HG02798 (cell line): ENCODE measurements at regions not wholly inside any gene's neighbourhood (a gene's known extent, or its start where the extent isn't known, plus 50 kb on each side); places are given as distances from the start of the nearest gene placed in this dataset.
"Not testable (repeated sequence)": the region's sequence is repeated elsewhere in the genome, so short reads cannot be mapped to it uniquely, and the experiment has no call there.

Source experiments
- ATAC-seq: cut with Tn5 transposase; IDR thresholded peaks from one replicate; pipeline ENCODE4 v1.9.1; 2021; ENCODE audit warnings: mild to moderate bottlenecking; ENCODE audit not compliant: unreplicated experiment, poor library complexity

DNA sequence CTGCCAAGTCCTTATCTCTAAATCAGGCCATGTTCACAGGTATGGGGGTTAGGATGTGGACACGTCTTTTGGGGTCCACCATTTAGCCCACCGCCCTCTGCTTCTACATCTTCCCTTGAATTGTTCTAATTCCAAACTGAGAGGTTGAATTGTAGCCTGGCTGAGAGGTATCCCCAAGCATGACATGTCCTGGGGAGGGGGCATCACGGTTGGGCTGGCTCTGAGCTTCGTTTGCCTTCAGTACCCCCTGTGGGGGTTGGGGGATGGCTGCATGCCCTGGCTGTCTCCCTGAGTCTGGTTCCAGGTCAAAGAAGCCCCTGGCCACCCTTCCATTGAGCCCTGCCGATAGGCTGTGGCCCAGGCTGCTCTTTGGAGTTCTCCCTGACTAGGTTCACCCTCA is 204.6 kb downstream of the GLRX3 start:
- no peak for ATAC-seq

DNA sequence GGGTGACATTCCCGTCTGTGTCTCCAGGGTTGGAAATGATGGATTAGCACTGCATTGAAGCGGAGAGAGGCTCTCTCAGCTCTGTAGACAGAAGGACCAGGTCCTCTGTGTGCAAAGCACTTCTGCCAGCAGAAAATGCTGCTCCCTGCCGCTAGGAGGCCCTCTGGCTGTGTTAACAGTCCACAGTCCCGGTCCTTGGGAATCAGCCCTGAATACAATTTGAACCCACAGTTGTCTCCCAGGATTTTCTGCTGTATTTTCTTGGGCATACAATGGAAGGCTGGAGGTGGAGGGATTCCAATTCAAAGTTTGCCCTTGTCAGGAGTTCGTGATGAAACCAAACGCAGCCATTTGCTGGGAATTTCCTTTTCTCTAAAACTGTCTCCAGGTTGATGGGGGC is 205.2 kb downstream of the GLRX3 start:
- ATAC-seq: no peak

DNA sequence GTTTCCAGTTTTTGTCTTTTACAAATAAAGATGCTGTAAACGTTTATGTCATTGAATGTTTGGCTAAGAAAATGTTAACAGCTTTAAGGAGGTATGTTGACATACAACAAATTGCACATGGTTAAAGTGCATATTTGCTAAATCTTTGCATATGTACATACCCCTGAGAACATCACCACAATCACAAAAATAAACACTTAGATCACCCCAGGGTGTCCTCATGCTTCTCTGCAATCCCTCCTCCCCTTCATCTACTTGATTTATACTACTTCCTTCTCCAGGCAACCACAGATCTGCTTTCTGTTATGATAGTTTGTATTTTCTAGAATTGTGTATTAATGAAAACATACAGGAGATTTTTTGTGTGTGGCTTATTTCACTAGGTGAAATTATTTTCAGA is 209.5 kb downstream of the GLRX3 start:
- no peak for ATAC-seq

DNA sequence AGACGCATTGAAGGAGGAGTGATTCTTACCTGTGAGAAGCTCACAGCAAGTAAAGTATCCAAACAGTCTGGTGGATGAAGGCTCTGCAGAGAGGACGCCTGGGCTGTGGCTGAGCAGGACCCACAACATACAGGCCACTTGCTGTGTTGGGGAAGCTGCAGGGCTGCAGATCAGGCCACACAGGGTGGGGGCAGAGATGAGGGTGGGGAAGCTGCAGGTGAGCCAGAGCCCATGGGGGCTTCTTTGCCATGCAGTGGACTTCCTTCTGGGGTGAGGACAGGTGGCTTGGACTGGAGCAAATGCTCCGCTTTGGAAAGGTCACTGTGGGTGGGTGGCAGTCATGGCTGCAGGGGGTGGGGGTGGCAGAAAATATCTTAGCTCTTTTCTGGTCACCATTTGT is 214.8 kb downstream of the GLRX3 start:
- no peak for ATAC-seq

DNA sequence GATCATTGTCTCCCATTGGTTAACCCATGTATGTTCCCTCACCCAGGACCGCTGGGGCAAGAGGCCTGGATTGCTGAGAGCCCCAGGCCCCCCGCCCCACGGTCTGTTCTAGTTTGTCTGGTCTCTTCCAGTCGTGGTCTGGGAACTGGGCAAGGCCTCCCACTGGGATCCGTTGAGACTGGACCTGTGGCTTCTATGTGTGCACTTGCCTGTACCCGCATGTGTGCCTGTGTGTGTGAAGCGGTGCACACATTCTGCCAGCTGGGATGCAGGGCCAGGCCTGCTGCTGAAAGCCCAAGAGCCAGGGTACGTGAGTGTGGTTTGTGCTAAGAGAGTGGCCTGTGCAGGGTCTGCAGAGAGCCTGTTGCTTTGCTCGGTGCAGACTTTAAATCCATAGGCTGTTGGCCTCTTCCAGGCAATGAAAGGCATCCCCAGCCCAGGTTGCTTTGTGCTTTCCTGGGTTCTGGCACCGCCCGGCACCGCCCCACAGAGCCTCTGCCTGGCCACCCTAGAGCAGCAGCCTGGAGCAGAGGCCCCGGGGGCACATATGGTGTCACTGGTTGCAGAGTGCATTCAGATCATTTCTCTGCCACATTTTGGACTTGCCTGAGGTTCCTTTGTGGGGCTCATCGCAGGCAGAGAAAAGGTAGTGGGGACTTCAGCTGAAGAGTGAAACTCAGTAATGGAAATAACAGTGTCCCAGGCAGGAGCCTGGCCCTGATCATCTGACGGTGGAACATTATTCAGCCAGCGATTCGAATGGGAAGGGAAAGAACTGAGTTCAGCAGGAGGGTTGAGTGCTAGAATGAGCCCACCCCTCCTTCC is 215.5 kb downstream of the GLRX3 start:
- ATAC-seq: no peak

DNA sequence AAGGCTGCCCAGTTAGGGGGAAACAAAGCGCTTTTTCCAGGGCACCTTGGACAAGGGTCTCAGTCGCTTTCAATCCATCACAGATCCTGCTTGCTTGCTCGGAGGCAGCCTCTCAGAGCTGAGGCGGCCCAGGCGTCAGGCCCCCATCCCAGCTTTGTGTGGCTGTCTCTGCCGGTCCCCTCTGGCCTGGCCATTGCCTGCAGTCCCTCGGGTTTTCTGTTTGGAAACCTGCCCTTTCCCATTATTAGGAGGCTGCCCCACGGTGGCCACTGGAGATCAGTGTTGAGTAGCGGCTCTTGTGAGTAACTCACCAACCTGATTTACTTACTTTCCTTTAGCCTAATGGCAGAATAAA is 216.1 kb downstream of the GLRX3 start:
- ATAC-seq: no peak

DNA sequence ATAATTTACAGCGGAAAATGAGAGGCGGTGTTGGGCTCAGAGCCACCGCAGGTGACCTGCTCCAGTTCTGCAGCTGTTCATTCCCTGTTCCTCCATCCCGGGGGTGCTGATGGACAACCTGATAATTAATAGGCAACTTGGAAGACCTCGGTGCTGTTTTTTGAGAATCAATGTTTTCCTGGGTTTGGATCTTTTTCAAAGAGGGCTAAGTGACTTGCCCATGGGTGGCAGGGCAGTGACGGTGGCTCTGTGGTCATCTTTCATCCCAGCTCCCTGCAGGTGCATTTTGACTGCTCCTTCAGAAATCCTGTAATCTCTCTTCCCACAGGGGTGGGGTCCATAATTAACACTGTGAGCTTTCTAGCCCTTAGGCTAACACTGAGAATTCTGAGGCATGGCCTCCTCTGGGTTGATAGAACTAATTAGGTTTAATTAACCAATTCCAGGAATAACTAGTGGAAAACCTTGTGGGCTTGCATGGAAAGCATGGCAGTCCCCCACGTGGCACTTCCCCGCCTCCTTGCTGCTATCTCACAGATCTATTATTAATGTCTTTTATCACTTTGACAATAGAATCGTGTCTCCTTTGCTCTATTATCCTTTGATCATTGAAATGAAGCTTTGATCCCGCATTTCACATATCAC is 217.9 kb downstream of the GLRX3 start:
- ATAC-seq: no peak

DNA sequence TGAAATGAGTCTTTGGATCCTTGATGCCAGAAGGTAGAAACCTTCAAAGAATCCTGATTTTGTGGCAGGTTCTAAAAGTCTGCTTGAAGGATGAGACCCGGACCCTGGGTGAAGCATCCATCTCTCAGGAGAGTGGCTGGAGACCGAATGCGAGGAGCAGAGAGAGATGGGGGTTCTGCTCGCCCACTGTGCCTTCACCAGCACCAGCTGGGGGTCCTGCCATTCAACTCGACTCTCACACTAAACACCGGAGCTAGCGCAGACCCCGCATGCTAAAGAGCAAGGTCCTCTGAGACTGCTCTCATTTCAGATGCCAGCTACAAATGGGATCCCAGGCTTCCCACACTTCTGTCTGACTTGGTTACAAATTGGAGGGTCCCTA is 218.4 kb downstream of the GLRX3 start:
- no peak for ATAC-seq

DNA sequence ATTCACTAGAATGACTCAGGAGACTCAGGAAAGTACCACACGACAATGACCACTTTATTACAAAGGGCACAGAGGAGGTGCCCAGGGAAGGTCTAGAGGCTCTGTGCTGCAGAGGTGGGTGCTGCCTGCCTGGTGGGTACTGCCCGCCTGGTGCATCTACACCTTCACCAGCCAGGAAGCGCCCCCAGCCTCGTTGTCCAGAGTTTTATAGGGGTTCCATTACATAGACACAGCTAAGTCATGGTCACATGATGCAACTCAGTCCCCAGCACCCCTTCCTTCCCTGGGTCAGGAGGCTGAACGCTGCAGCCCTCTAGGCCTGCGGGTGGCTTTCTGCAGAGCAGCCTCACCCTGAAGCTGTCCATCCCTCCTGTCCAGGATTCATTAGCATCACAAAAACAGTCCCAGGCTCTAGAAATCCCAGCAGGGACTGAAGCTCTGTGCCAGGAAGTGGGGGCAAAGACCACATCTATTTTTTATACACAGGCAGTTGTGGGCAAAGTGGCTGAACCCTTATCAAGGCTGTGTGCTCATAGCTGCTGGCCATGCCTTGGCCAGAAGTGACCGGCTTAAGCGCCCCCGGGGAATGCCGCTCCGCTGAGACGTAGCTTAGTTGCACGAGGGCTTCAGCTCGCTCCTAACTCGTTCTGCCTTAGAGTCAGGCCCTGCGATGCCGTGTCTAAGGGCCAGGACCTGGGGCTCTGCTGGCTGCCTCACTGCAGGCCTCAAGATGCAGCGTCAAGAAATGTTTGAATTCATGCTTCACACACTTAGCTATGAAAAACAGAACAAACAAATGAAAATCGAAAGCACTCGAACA is 219.0 kb downstream of the GLRX3 start:
- no peak for ATAC-seq

DNA sequence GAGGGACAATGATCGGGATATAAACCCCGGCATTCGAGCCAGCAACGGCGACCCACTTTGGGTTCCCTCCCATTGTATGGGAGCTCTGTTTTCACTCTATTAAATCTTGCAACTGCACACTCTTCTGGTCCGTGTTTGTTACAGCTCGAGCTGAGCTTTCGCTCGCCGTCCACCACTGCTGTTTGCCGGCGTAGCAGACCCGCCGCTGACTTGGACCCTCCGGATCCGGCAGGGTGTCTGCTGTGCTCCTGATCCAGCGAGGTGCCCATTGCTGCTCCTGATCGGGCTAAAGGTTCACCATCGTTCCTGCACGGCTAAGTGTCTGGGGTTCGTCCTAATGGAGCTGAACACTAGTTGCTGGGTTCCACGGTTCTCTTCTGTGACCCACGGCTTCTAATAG is 220.2 kb downstream of the GLRX3 start:
- not testable (repeated sequence) for ATAC-seq

DNA sequence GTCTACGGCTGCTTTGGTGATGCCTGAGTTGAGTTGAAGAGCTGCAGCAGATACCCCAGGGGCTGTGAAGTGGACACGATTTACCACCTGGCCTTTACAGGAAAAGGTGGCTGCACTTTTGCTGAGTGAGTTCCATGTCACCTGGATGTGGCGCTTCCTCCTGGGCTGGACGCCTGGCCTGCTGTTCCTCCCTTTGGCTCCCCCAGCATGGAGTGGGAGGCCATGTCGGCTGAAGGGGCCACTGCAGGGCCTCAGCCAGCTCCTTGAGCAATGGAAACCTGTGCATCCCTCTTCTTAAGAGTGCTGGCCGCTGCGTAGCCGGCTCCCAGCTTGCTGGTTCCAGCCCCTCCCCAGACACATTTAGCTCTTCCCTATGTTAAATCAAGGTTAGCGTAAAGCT is 221.0 kb downstream of the GLRX3 start:
- no peak for ATAC-seq

DNA sequence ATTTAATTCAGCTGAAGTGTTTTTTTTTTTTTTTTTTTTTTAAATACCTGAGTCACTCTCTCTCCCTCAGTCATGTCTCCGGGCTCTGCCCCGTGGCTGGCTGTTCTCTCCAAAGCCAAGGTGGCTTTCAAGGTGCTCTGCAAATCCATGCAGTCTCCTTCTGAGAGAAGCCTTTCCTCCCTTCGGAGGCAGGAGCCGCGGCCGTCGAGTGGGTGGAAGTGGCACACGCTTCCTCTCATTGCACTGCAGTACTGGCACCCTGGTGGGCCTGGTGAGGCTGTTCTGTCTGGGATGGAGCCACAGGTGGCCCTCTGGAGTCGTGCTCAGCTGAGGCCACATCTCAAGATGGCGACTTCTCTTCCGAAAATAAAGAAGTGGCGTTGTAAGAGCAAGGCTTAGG is 221.8 kb downstream of the GLRX3 start:
- no peak for ATAC-seq

DNA sequence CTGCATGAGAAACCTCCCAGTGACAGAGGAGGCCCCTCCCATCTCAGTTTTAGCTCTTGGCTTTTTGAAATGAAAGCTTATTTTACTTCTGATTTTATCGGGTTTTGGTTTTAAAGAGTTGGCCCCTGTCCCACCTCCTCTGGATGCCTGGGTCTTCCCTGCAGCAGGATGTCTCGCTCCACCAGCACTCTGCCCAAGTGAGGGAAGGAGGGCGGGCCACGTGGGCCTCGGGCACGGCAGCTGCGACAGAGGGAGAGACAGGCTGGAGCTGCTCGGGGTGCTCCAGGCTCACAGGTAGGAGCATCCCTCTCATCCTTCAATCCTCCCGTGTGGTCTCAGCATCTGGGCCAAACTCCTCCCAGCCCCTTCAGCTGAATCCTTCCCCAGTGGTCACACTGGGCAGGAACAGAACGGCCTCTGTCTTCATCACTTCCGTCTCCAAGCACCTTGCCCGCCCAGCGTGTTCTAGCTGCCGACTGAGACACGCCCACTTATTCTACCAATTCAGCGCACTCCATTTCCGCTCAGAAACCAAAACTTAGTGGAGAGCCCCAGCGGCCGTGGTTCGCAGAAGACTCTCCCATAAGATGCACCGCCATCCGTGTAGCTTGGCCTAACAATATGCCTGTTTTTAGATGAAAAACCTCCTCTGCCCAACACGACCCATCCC is 222.9 kb downstream of the GLRX3 start:
- no peak for ATAC-seq

DNA sequence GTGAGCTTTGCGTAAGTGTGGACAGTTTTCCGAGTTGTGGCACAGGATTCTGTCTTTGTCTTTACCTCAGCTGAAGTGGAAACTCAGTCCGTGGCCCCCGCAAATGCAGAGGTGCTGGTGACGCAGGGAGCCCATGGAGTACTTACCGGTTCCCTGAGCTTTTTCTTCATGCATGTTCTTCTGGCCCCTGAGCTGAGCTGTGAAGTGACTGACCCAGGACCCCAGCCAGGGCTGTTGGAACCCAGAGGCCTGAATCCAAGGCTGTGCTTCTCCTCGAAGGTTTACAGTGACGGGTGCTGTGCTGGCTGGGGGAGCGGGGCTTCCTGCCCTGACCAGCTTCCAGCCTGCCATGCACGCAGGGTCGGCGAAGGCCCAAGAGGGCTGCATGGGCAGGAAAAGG is 223.5 kb downstream of the GLRX3 start:
- no peak for ATAC-seq

DNA sequence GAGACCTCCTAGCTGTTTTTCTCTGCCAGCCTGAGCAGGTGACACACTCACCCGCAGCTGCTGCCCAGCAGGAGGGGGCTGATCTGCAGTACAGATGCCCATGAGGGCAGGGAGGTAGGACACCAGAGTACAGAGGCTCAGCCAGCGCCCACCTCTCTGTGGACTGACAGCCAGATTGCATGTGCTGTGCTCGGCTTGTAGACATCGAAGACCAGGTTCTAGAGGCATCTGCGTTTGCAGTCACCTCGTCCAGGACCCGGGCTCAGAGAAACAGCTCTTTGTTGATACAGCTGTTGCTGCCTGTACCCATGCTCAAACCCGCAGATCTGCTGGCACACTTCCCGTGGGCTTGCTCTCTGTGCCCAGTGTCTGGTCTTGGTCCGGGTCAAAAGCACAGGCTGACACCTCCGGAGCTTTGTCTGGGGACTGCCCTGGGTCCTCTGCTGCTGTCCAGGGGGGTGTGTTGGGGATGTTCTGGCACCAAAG is 224.7 kb downstream of the GLRX3 start:
- no peak for ATAC-seq

DNA sequence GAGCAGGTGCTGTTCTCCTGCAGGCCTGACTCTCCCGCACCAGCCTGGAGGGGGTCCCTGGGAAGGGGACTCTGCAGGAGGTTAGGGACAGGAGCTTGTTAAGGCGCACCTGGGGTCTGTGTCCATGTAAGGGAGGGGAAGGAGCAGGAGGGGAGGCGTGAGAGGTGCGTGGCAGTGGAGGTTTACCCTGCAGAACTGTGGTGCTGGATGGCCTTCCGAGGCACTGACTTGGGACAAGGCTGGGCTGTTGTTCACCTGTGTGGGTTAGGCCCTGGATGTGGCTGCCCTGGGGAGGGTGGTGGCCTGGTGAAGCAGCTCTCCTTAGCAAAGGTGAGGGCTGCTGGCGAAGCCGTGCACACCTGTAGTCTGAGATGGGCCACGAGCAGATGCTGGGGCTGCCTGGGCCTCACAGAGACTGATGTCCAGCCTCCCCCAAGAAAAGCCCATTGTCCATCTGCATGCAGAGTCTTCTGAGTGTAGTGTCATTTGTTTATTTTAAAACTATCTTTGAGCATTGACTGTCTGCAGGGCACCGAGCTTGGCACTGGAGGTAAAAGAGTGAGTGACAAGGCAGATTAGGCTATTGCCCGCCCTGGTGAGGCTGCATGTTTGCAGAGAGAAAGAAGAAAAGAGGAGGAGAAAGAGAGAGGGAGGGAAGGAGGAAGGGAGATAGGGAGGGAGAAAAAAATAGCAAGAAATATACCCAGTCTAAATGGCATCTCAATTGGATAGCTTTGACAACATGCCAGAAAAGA is 225.3 kb downstream of the GLRX3 start:
- ATAC-seq: no peak

DNA sequence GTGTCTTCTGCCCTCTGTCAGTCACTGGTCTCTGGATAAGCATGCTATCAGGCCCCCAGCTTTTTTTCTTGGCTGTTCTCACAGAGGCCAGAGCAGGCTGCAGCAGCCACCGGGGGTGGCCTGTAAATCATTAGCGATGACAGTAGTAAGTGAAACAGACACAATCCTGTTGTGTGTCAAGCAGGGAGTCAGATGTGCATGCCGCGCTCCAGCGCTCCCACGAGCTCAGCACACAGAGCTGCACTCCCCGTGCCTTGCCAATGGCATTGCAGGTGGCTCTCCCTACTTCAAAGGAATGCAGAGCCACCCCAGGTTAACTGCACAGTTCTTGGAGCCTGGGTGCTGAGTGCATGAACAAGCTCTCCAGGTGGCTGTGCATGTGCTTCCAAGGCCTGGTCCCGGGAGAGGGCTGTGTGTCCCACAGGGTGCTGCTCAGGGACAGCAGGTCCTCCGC is 226.1 kb downstream of the GLRX3 start:
- no peak for ATAC-seq

DNA sequence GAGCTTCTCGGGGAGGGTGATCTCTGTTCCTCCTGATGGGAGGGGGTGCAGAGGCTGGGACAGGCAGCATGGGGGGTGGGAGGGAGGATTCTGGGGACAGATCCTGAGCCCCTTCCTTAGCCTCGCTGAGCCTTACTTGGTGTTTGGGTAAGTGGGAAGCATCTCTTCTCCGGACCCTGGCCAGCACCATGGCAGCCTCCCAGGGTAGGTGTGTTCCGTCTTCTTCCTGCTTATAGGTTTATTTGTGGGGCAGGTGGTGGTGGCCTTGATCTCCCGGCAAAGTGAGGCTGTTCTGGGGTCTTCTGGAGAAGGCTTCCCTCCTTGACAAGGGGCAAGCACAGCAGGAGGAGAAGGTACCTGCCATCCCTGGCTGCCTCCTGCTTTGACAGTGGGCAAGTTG is 226.9 kb downstream of the GLRX3 start:
- no peak for ATAC-seq

DNA sequence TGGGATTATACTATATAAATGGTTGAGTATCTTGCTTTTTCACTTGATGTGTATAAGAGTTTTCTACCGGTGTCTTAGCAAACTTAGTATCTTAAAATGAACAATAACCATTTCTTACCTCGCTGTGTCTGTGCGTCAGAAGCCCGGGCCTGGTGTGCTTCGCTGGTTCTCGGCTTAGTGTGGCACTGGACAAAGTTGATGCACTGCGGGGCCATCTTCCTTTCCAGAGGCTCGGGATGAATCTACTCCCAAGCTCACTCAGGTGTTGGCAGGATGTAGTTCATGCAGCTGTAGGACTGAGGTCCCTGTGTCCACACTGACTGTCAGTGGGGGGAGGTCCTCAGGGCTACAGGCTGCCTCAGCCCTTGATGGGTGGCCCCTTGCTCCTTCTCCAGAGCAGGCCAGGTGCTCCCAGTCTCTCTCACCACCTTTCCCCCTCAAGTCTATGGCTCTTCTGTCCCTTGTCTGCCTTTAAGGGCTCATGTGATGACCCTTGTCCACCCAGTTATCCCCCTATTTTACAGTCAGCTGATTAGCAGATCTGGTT is 227.8 kb downstream of the GLRX3 start:
- ATAC-seq: no peak
